ENCODE measurements at regions not wholly inside any gene's neighbourhood (a gene's known extent, or its start where the extent isn't known, plus 50 kb on each side); places are given as distances from the start of the nearest gene placed in this dataset.

GRCh38 chr12:87925021-87925420 is 104.2 kb downstream of the C12orf50 start:
- Histone ChIP-seq H3K27me3 (ENCODE audit: control insufficient read depth in 1 of 2, insufficient read depth in 2 of 2, low read length in 2 of 2) (no peaks in the 10 kb centered on the region), H3K27ac (ENCODE audit: low read depth in 1 of 2, low read length in 2 of 2) (no peak overlapping the region), H3K36me3 (ENCODE audit: insufficient read depth, low read length) (no peaks in the 10 kb centered on the region), H3K4me3 (ENCODE audit: low read length) (no peak overlapping the region), H3K4me1 (ENCODE audit: insufficient read depth, low read length) (no peaks in the 10 kb centered on the region), H3K9me3 (ENCODE audit: control insufficient read depth in 1 of 2, insufficient read depth in 1 of 2, low read length in 2 of 2) (no peaks in the 10 kb centered on the region)
- no peak overlapping the region for H3K4me3 Mint-ChIP-seq
- POLR2A ChIA-PET: no interaction called here
- no peaks in the 10 kb centered on the region for H3K9me3 Mint-ChIP-seq
- intact Hi-C loops (cut with DNase I, micrococcal nuclease): no loop called here
- no peaks in the 10 kb centered on the region for H3K36me3 Mint-ChIP-seq (ENCODE audit: low read depth)
- H3K27ac Mint-ChIP-seq: no peak overlapping the region
- CTCF ChIA-PET: no interaction called here
- TF ChIP-seq CTCF (IDR thresholded peaks at IDR 0.05): no peak
- H3K27me3 Mint-ChIP-seq: no peaks in the 10 kb centered on the region
- ATAC-seq (ENCODE audit: poor library complexity) (no peak), DNase-seq (no peak)
- no peaks in the 10 kb centered on the region for H3K4me1 Mint-ChIP-seq (ENCODE audit: low read depth)

- ChIA-PET CTCF (no interaction called here), POLR2A (no interaction called here)
- Mint-ChIP-seq H3K9me3 (no peaks in the 10 kb centered on the region), H3K27me3 (peaks cover under 1% of the 10 kb centered on the region), H3K27ac (no peak overlapping the region), H3K36me3 (ENCODE audit: low read depth) (no peaks in the 10 kb centered on the region), H3K4me1 (ENCODE audit: low read depth) (no peaks in the 10 kb centered on the region), H3K4me3 (no peak overlapping the region)
- no peaks in the 10 kb centered on the region for H3K27me3 ChIP-seq (ENCODE audit: control insufficient read depth in 1 of 2, insufficient read depth in 2 of 2, low read length in 2 of 2)
- intact Hi-C loops (cut with DNase I, micrococcal nuclease): no loop called here
- H3K9me3 ChIP-seq (ENCODE audit: control insufficient read depth in 1 of 2, insufficient read depth in 1 of 2, low read length in 2 of 2): no peaks in the 10 kb centered on the region
- no peaks in the 10 kb centered on the region for H3K4me1 ChIP-seq (ENCODE audit: insufficient read depth, low read length)
- DNase-seq (no peak), ATAC-seq (ENCODE audit: poor library complexity) (no peak)
- no peaks in the 10 kb centered on the region for H3K36me3 ChIP-seq (ENCODE audit: insufficient read depth, low read length)
- no peak overlapping the region for H3K27ac ChIP-seq (ENCODE audit: low read depth in 1 of 2, low read length in 2 of 2)
- H3K4me3 ChIP-seq (ENCODE audit: low read length): no peak overlapping the region
- no peak for TF ChIP-seq CTCF (IDR thresholded peaks at IDR 0.05)
Observed at GRCh38 chr12:87924149-87924548, 105.1 kb downstream of the C12orf50 start.

- H3K36me3 Mint-ChIP-seq (ENCODE audit: low read depth): no peaks in the 10 kb centered on the region
Observed at GRCh38 chr12:87923361-87923760, 105.8 kb downstream of the C12orf50 start.

More at GRCh38 chr12:87923361-87923760, 105.8 kb downstream of the C12orf50 start:
- POLR2A ChIA-PET: no interaction called here
- no peaks in the 10 kb centered on the region for H3K9me3 Mint-ChIP-seq
- H3K27ac Mint-ChIP-seq: no peak overlapping the region
- Histone ChIP-seq H3K9me3 (ENCODE audit: control insufficient read depth in 1 of 2, insufficient read depth in 1 of 2, low read length in 2 of 2) (no peaks in the 10 kb centered on the region), H3K4me3 (ENCODE audit: low read length) (no peak overlapping the region), H3K36me3 (ENCODE audit: insufficient read depth, low read length) (no peaks in the 10 kb centered on the region), H3K4me1 (ENCODE audit: insufficient read depth, low read length) (no peaks in the 10 kb centered on the region), H3K27me3 (ENCODE audit: control insufficient read depth in 1 of 2, insufficient read depth in 2 of 2, low read length in 2 of 2) (no peaks in the 10 kb centered on the region), H3K27ac (ENCODE audit: low read depth in 1 of 2, low read length in 2 of 2) (no peak overlapping the region)
- intact Hi-C loops (cut with DNase I, micrococcal nuclease): no loop called here
- CTCF ChIA-PET: no interaction called here
- H3K4me1 Mint-ChIP-seq (ENCODE audit: low read depth): no peaks in the 10 kb centered on the region
- peaks cover 4% of the 10 kb centered on the region for H3K27me3 Mint-ChIP-seq
- no peak overlapping the region for H3K4me3 Mint-ChIP-seq
- ATAC-seq (ENCODE audit: poor library complexity): no peak
- no peak for DNase-seq
- no peak for TF ChIP-seq CTCF (IDR thresholded peaks at IDR 0.05)

Data from CD4-positive, alpha-beta T cell (primary cell).